DND-41 (cell line): ENCODE measurements at regions not wholly inside any gene's neighbourhood (a gene's known extent, or its start where the extent isn't known, plus 50 kb on each side); places are given as distances from the start of the nearest gene placed in this dataset.
"Not testable (repeated sequence)": the region's sequence is repeated elsewhere in the genome, so short reads cannot be mapped to it uniquely, and the experiment has no call there.

Source experiments
- ATAC-seq: fragments of 200-7000 bp; cut with Tn5 transposase; 3 replicates; pipeline ENCODE4 v1.9.1; 2021; ENCODE audit warnings: low read depth; ENCODE audit not compliant: insufficient read depth
- DNase-seq: peaks from one replicate; pipeline ENCODE4 v3.0.0-alpha.2; 2020
- H2AFZ ChIP-seq: 2 replicates; pipeline ENCODE4 v1.6.0; 2012; ENCODE audit warnings: low read depth, low read length
- H3K27ac ChIP-seq: 2 replicates; pipeline ENCODE4 v1.5.1; 2012; ENCODE audit warnings: low read length, inconsistent platforms
- H3K27me3 ChIP-seq: fragments of 200-600 bp; sonication (generic); 2 replicates; pipeline ENCODE4 v1.6.0; 2012; ENCODE audit warnings: low read length, mild to moderate bottlenecking, inconsistent platforms; ENCODE audit not compliant: insufficient read depth, poor library complexity
- H3K36me3 ChIP-seq: 2 replicates; pipeline ENCODE4 v1.5.1; 2012; ENCODE audit warnings: low read length, inconsistent platforms; ENCODE audit not compliant: insufficient read depth
- H3K4me1 ChIP-seq: 2 replicates; pipeline ENCODE4 v1.5.1; 2012; ENCODE audit warnings: mild to moderate bottlenecking, low read length; ENCODE audit not compliant: insufficient read depth
- H3K4me2 ChIP-seq: 2 replicates; pipeline ENCODE4 v1.6.0; 2012; ENCODE audit warnings: mild to moderate bottlenecking, moderate library complexity, low read length, inconsistent platforms; ENCODE audit not compliant: insufficient read depth
- H3K4me3 ChIP-seq, 2 experiments: fragments of 200-600 bp in 1 of 2; shearing (Covaris generic) in 1 of 2; 2 replicates each; pipeline ENCODE4 v1.5.1; 2012 to 2016; ENCODE audit warnings: inconsistent platforms in 2 of 2, low read length in 2 of 2, mild to moderate bottlenecking in 2 of 2, low read depth in 1 of 2, moderate library complexity in 1 of 2
- H3K79me2 ChIP-seq: 2 replicates; pipeline ENCODE4 v1.6.0; 2012; ENCODE audit warnings: low read length, inconsistent platforms; ENCODE audit not compliant: insufficient read depth
- H3K9ac ChIP-seq: 2 replicates; pipeline ENCODE4 v1.6.0; 2012; ENCODE audit warnings: low read depth, mild to moderate bottlenecking, inconsistent platforms, low read length, moderate library complexity
- H3K9me3 ChIP-seq: 2 replicates; pipeline ENCODE4 v1.5.1; 2012; ENCODE audit warnings: low read length, moderate library complexity, mild to moderate bottlenecking, inconsistent platforms; ENCODE audit not compliant: insufficient read depth, severe bottlenecking
- H4K20me1 ChIP-seq: 2 replicates; pipeline ENCODE4 v1.6.0; 2012; ENCODE audit warnings: low read length; ENCODE audit not compliant: insufficient read depth
- EZH2 ChIP-seq: IDR thresholded peaks from 3 replicates; pipeline ENCODE4 v1.6.1; 2012; ENCODE audit warnings: borderline replicate concordance, low read depth, mild to moderate bottlenecking, moderate library complexity, low read length, inconsistent platforms; ENCODE audit not compliant: severe bottlenecking
- TF ChIP-seq, protein P1 (sequence below): IDR thresholded peaks from 2 replicates; pipeline ENCODE4 v1.5.1; 2012; ENCODE audit warnings: borderline replicate concordance, low read length, moderate library complexity, mild to moderate bottlenecking; ENCODE audit not compliant: poor library complexity, severe bottlenecking; ENCODE audit errors: extremely low read depth

DNA sequence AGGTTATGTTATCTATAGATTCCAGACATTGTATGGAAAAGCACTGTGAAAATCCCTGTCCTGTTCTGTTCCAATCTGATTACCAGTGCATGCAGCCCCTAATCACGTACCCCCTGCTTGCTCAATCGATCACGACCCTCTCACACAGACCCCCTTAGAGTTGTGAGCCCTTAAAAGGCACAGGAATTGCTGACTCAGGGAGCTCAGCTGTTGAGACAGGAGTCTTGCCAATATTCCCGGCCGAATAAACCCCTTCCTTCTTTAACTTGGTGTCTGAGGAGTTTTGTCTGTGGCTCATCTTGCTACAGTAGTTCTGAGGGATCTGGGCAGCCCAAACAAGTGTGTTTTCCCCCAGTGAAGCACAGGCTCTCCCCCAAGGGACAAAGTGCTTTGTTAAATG, 596.3 kb upstream of the EPHA5 start:
- H3K9me3 ChIP-seq, H3K4me2 ChIP-seq, H3K9ac ChIP-seq, H3K4me3 ChIP-seq, H3K79me2 ChIP-seq, ATAC-seq, DNase-seq, H2AFZ ChIP-seq, H3K4me1 ChIP-seq, H3K27ac ChIP-seq, H3K27me3 ChIP-seq, H4K20me1 ChIP-seq, H3K36me3 ChIP-seq: not testable (repeated sequence)

DNA sequence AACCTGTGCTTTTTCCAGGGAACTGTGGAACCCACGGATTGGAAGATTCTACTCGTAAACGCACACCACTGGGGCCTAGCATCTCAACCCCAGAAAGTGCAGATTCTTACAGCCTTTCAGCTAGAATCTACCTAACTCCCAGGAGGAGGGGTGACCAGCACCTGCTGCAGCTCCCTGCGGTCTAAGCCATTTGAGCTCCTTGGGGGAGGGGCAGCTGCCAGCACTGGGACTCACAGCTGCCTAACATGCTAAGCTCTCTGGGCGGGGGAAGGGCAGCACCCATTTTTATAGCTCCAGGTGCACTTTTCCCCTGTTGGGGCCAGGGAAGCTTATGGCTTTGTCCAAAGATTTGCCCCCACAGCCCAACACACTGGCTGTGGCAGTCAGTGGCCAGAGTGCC, 595.7 kb upstream of the EPHA5 start:
- no peaks in the 10 kb centered on the region for H3K79me2 ChIP-seq
- H3K4me2 ChIP-seq: no peak overlapping the region
- H3K36me3 ChIP-seq: no peaks in the 10 kb centered on the region
- no peak overlapping the region for H2AFZ ChIP-seq
- ATAC-seq (peak; percentile 40; the same call in 1 of the 3 replicates), DNase-seq (peak; percentile 48)
- H3K27me3 ChIP-seq: no peaks in the 10 kb centered on the region
- TF ChIP-seq EZH2: no peak
- TF ChIP-seq, protein P1, sequence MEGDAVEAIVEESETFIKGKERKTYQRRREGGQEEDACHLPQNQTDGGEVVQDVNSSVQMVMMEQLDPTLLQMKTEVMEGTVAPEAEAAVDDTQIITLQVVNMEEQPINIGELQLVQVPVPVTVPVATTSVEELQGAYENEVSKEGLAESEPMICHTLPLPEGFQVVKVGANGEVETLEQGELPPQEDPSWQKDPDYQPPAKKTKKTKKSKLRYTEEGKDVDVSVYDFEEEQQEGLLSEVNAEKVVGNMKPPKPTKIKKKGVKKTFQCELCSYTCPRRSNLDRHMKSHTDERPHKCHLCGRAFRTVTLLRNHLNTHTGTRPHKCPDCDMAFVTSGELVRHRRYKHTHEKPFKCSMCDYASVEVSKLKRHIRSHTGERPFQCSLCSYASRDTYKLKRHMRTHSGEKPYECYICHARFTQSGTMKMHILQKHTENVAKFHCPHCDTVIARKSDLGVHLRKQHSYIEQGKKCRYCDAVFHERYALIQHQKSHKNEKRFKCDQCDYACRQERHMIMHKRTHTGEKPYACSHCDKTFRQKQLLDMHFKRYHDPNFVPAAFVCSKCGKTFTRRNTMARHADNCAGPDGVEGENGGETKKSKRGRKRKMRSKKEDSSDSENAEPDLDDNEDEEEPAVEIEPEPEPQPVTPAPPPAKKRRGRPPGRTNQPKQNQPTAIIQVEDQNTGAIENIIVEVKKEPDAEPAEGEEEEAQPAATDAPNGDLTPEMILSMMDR: no peak
- H3K27ac ChIP-seq: no peak overlapping the region
- H4K20me1 ChIP-seq: no peaks in the 10 kb centered on the region
- no peak overlapping the region for H3K9ac ChIP-seq
- H3K9me3 ChIP-seq: no peaks in the 10 kb centered on the region
- H3K4me3 ChIP-seq: no peak overlapping the region
- H3K4me1 ChIP-seq: peaks cover 3% of the 10 kb centered on the region; the same call in 1 of the 2 replicates

DNA sequence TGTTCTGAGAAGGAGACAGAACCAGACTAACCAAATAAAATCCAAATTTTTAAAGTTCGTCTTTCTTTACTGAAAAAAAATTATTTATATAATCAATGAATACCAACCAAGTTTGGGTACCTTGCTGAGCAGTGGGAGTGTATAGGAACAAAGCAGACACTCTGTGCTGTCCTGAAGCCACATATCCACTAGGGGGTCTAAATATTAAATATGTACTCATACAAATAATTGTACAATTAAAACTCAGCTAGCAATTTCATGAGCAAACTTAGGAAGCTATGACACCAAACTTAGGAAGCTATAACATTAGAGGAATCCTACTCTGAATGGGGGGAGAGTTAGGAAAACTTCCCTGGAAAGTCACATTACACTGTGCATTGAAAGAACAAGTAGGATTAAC, 582.0 kb upstream of the EPHA5 start:
- ATAC-seq (peak; percentile 52; the same call in 1 of the 3 replicates), DNase-seq (no peak)
- TF ChIP-seq, protein P1: peak; percentile 35
- TF ChIP-seq EZH2: no peak
- no peaks in the 10 kb centered on the region for H3K36me3 ChIP-seq
- H3K79me2 ChIP-seq: no peaks in the 10 kb centered on the region
- H3K27ac ChIP-seq: no peak overlapping the region
- no peak overlapping the region for H3K4me3 ChIP-seq
- H3K9ac ChIP-seq: no peak overlapping the region
- no peaks in the 10 kb centered on the region for H4K20me1 ChIP-seq
- H3K4me1 ChIP-seq: no peaks in the 10 kb centered on the region
- H3K9me3 ChIP-seq: peaks cover under 1% of the 10 kb centered on the region
- H3K4me2 ChIP-seq: no peak overlapping the region
- no peaks in the 10 kb centered on the region for H3K27me3 ChIP-seq
- H2AFZ ChIP-seq: no peak overlapping the region

DNA sequence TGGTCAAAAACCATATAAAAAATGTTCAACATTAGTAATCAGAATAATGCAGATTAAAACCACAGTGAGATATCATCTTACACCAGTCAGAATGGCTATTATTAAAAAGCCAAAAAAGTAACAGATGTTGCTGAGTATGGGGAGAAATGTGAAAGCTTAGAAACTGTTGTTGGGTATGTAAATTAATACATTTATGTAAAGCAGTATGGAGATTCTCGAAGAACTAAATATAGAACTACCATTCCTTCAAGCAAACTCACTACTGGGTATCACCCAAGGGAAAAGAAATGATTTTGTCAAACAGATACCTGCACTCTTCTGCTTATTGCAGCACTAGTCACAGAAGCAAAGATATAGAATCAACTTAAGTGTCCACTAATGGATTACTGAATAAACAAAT, 576.4 kb upstream of the EPHA5 start:
- Histone ChIP-seq H3K4me3 (no peak overlapping the region), H4K20me1 (no peaks in the 10 kb centered on the region), H3K27me3 (no peaks in the 10 kb centered on the region), H3K4me2 (no peak overlapping the region), H3K9ac (no peak overlapping the region), H3K4me1 (no peaks in the 10 kb centered on the region), H3K27ac (no peak overlapping the region), H2AFZ (no peak overlapping the region), H3K36me3 (no peaks in the 10 kb centered on the region), H3K79me2 (no peaks in the 10 kb centered on the region), H3K9me3 (peaks cover 3% of the 10 kb centered on the region)
- ATAC-seq (no peak), DNase-seq (no peak)
- no peak for TF ChIP-seq EZH2
- TF ChIP-seq, protein P1: no peak
